ENCODE measurements at regions not wholly inside any gene's neighbourhood (a gene's known extent, or its start where the extent isn't known, plus 50 kb on each side); places are given as distances from the start of the nearest gene placed in this dataset.

DNA sequence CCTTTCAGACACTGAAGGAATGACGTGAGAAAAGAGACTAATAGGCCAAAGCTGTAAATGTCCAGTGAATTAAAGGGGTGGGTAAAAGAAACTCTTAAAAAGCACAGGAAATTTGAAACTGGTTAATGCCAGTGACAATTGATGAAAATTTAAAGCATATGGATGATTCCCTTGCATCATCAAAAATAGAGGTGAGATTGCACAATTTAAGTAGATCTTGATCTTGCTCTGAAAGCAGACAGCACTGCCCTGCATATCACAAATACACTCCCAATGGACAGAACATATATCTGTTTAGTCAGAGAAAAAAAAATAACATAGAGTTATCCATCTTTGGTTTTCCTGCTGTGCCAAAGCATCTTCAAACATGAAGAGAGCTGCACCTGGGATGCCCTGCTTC is 86.7 kb upstream of the UBE2E3 start:
- TF ChIP-seq, protein P1, sequence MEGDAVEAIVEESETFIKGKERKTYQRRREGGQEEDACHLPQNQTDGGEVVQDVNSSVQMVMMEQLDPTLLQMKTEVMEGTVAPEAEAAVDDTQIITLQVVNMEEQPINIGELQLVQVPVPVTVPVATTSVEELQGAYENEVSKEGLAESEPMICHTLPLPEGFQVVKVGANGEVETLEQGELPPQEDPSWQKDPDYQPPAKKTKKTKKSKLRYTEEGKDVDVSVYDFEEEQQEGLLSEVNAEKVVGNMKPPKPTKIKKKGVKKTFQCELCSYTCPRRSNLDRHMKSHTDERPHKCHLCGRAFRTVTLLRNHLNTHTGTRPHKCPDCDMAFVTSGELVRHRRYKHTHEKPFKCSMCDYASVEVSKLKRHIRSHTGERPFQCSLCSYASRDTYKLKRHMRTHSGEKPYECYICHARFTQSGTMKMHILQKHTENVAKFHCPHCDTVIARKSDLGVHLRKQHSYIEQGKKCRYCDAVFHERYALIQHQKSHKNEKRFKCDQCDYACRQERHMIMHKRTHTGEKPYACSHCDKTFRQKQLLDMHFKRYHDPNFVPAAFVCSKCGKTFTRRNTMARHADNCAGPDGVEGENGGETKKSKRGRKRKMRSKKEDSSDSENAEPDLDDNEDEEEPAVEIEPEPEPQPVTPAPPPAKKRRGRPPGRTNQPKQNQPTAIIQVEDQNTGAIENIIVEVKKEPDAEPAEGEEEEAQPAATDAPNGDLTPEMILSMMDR (IDR thresholded peaks at IDR 0.05), result no peak
- TF ChIP-seq POLR2A (IDR thresholded peaks at IDR 0.05), result no peak
